C4-2B (cell line): ENCODE measurements at regions not wholly inside any gene's neighbourhood (a gene's known extent, or its start where the extent isn't known, plus 50 kb on each side); places are given as distances from the start of the nearest gene placed in this dataset.

Experiments
- CTCF ChIP-seq: fragments of 450-650 bp; conservative IDR thresholded peaks from 2 replicates; pipeline ENCODE4 v1.5.1; 2017; ENCODE audit warnings: mild to moderate bottlenecking
- ZFX ChIP-seq: fragments of 450-650 bp; IDR thresholded peaks from 2 replicates; pipeline ENCODE4 v1.6.1; 2017

- TF ChIP-seq CTCF = no peak
- no peak for TF ChIP-seq ZFX
Observed at GRCh38 chr4:13829457-13829856, 201.9 kb upstream of the BOD1L1 start.
